DMS 273 (cell line): ENCODE measurements at regions not wholly inside any gene's neighbourhood (a gene's known extent, or its start where the extent isn't known, plus 50 kb on each side); places are given as distances from the start of the nearest gene placed in this dataset.
"Not testable (repeated sequence)": the region's sequence is repeated elsewhere in the genome, so short reads cannot be mapped to it uniquely, and the experiment has no call there.

Source experiments
- DNase-seq: peaks from one replicate; lab custom pipeline; 2025; ENCODE audit not compliant: unreplicated experiment; lab: John Stamatoyannopoulos, UW

DNA sequence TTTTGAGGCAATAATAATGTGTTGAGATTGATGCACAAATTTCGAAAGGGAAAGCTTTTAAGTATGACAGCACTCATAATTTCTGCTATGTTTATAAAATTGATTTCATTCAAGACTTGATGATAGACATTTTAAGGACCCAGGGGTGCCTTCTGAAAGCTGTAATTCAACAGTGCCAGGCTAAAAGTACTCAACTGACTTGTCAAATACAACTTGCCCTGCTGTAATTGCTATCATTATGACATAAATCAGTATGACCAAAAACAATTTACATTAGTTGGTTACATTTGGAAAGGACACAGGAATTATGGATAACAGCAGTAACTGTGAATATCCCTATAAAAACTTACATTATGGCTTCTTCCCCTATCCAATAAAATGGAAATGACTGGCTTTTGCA is 178.9 kb downstream of the MMUT start:
- no peak for DNase-seq

DNA sequence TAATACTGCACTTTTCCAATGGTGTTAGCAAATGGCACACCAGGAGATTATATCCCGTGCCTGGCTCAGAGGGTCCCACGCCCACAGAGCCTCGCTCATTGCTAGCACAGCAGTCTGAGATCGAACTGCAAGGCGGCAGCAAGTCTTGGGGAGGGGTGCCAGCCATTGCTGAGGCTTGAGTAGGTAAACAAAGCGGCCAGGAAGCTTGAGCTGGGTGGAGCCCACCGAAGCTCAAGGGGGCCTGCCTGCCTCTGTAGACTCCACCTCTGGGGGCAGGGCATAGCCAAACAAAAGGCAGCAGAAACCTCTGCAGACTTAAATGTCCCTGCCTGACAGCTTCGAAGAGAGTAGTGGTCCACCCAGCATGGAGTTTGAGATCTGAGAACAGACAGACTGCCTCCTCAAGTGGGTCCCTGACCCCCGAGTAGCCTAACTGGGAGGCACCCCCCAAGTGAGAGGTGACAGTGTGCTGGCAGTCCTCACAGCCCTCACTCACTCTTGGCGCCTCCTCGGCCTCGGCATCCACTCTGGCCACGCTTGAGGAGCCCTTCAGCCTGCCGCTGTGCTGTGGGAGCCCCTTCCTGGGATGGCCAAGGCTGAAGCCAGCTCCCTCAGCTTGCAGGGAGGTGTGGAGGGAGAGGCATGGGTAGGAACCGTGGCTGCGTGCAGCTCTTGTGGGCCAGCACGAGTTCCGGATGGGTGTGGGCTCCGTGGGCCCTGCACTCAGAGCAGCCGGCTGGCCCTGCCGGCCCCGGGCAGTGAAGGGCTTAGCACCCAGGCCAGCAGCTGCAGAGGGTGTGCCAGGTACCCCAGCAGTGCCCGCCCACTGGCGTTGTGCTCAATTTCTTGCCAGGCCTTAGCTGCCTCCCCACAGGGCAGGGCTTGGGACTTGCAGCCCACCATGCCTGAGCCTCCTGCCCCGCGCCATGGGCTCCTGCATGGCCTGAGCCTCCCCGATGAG is 188.0 kb downstream of the MMUT start:
- DNase-seq = not testable (repeated sequence)

DNA sequence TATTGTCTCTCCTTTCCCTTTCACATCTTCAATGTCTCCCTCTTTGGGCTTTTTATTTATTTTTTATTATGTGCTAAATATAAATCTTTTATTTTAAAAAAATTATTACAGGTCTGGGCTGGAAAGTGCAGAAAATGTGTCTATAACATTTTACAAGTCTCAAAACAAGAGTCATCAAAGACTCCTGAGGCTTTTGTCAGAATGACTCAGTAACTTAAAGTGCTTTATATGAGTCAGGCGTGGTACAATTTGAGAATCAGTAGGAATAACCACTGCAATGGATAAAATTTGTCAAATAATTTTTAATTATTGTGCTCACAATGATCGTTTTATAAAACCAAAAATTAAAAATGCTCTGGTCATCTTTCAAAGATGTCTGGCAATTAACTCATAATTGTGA is 193.9 kb downstream of the MMUT start:
- DNase-seq = no peak

DNA sequence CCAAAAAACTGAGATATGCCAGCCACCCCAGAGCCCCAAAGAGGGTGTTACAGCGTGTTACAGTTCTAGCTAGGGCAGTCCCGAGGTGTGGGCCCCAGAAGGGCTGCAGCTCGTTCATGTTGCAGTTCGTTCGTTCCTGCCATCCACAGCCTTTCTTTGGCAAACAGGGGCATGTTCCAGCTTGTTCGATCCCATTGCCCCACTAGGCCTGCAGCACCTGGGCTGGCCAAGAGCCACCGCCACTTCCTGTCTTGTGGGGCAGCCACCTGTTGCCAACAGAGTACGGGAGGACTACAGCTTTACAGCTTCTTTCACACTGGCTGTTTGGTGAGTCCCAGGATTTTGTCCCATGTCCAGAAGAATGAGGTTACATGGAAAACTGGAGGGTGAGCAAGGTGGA is 198.1 kb downstream of the MMUT start:
- no peak for DNase-seq

DNA sequence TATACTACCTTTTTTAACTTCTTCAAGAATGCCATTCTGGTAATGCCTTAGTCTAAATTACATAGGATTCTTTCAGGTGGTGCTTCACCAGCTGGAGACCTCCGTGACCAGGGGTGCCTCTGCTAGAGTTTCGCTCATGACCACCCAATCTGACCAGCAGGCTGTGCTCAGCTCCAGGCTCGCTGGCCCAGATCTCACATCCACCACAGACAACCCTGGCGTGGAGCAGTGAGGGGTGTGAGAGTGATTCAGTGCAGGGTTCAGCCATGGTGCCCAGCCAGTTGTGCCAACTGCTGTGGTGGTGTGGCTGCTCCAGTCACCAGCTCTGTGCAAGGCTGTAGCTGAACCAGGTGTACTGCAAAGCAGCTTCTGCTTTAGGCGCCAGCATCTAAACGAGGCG is 198.6 kb downstream of the MMUT start:
- DNase-seq = no peak

DNA sequence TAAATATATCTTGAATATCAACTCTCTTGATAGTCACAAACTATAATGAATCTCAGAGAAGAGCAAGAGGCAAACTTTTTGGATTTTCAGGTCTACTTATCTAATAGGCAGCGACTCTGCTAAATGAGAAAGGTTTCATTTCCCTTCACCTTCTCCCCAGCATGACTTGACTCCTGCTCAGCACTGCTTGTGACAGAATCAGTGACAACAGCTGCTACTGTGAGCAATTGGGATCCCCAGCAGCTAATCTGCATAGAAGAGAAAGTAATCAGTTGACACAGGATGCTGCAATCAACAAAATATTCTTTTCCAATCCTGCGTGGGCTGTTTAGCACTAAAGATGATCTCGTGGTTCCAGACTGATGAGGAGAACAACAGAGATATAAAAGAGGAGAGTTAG is 205.5 kb downstream of the MMUT start:
- no peak for DNase-seq

DNA sequence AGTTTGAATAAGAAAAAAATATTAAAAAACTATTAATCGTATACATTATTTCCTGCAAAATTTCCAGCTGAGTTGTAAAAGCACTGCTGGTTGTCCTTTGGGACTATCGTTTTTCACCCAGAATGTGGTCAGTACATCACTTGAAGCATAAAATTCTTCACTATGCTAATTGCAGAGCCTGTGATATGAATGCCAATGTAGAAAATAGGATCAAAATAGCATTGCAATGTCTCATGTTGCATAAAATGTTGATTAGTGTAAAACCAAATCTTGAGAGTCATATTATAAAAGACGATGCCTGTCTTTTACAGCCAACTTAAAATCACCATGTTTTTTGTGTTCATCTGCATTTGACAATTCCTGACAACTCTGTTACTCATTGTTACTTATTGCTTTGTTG is 207.7 kb downstream of the MMUT start:
- no peak for DNase-seq

DNA sequence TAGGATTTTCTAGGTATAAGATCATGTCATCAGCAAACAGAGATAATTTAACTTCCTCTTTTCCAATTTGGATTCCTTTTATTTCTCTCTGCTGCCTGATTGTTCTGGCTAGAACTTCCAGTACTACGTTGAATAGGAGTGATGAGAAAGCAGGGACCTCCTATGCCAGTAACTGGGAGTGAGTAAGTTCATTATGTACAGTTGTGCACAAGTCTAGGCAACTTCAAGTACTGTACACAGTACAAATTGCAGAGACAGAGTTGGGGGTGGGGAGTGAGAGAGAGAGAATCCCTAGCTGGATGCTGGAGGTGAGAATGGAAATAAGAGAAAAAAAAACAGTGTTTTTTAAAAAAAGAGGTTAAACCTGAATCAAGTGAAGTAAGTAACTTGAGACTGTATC is 210.2 kb downstream of the MMUT start:
- DNase-seq = no peak

DNA sequence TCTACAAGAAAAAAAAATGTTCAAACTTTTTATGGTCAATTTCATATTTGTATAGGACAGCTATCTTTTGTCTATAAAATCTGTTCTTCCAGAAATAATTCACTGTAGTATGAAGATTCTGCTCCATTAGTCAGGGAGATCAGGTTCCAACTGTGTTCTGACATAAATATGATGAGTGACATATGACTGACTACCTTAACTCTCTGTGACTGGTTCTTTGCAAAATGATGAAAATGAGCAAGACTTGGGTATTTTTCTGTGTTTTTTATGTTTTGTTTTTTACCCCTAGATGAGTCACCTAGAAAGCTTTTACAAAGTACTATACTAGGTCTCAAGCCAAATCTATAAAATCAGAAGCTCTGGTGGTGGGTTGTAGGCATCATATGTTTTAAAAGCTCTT is 229.6 kb downstream of the MMUT start:
- DNase-seq = no peak

DNA sequence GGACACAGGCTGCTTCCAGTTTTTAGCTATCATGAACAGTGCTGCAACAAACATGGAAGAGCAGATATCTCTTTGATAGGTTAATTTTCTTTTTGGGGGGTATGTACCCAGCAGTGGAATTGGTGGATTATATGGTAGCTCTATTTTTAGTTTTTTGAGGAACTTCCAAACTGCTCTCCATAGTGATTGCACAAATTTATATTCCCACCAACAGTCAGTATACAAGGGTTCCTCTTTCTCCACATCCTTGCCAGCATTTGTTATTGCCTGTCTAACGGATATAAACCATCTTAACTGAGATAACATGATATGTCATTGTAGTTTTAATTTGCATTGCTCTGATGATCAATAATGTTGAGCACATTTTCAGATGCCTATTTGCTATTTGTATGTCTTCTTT is 237.6 kb downstream of the MMUT start:
- no peak for DNase-seq

DNA sequence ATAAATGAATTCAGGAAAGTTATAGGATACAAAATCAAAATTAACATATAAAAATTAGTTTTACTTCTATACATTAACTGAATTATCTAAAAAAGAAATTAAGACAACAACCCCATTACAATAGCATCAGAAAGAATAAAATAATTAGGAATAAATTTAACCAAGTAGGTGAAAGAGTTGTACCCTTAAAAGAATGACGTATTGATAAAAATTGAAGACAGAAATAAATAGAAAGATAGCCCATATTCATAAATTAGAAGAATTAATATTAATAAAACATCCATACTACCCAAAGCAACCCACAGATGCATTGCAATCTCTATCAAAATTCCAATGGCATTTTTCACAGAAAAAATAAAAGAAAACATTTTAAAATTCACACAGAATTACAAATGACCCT is 242.8 kb downstream of the MMUT start:
- DNase-seq = no peak

DNA sequence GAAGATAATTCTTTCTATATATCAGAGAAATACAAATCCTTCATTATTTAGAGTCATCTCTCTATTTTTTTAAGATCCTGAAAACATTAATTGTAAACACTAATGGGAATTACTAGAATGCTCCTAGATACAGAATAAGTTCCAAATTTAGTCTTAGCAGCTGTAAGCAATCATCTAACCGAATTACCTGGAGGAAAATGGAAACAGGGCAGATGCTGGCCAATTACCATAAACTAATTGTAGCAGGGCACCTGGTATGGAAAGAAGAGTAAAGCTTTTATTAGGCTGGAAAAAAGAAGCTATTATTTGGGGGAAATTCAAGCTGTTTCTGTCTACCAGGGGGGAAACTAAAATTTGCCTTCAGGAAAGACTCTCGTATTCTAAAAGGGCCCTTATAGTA is 257.5 kb downstream of the MMUT start:
- DNase-seq = no peak

DNA sequence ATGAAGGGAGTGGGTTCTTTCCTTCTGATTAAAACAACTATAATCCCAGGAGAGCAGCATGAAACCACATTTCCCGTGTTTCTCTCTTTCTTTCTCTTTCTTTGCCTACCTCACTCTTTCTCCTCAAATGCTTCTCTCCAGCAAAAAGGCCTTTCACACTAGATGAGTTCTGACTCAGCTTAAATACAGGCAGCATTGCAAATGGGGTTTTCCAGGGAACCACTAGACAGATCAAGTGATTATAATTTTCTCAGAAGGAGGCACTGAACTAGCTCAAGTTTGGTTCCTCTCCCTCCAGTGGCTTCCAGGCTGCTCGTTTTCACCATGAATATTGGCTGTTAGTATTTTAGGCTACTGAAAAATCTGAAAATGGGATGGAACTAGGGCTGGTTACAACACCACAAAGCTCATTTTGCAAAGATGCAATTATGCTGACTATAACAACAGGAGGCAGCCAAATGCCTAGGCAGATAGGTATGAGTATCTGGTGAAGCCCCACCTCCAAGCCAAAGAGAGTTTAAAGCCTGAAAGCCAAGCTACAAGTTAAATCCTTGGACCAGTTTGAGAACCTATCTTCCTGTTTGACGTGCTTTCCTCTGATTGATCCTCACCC is 260.0 kb downstream of the MMUT start:
- no peak for DNase-seq

DNA sequence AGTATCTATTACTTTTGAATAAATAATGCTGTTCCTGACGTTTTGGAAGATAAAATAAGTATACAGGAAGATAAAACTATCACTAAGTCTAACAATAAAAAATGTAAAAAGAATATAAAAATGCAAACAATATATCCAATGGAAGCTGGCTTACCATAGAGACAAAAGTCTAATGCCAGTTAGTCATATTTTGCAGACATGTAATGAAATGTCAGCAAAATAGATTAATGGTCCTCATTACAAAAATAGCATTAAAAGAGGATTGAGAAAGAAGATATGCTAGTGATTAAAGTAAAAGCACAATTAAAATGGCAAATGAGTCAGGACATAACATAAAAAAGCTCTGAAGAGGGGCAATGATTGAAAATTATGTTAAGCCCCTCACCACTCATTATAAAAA is 265.0 kb downstream of the MMUT start:
- DNase-seq = no peak

DNA sequence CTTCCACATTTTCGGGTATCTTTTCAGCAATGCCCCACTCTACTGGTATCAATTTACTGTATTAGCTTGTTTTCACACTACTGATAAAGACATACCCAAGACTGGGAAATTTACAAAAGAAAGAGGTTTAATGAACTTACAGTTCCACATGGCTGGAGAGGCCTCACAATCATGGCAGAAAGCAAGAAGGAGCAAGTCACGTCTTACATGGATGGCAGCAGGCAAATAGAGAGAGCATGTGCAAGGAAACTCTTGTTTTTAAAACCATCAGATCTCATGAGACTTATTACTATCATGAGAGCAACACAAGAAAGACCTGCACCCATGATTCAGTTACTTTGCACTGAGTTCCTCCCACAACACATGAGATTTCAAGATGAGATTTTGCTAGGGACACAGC is 300.7 kb downstream of the MMUT start:
- DNase-seq = not testable (repeated sequence)

DNA sequence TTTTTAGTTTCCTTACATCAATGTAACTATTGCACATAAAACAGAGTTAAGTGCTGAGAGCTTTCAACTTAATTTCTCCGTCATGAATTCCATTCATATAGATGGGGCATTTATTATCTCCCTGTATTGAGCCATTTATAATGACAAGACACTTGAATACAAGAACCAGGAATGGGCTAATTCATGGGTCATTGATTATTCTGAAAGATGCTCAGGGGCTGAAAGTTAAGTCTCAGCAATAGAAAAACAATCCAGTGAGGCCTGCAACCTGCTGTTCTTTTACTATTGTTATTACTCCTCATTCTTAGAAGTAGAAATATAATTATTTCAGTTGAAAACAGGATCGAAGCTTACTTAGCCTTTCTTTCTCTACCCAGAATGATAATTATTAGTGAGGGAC is 307.7 kb downstream of the MMUT start:
- DNase-seq = no peak

DNA sequence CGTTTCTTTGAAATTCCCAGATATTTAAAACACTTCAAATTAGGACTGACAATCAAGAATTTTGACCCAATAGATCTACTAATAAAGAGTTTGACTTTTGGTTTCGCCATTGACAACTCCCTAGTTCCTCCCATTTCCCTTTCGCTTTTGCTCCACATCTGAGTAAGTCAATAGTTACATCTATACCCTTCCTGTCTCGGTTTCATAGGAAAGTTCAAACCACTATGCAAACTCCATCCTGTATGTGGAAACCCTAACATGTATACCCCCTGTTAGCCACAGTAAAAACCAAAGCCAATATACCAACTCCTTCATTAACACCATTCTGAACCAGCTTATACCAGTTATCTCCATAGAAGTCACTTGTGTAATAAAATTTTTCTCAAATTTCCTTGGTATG is 311.1 kb downstream of the MMUT start:
- no peak for DNase-seq

DNA sequence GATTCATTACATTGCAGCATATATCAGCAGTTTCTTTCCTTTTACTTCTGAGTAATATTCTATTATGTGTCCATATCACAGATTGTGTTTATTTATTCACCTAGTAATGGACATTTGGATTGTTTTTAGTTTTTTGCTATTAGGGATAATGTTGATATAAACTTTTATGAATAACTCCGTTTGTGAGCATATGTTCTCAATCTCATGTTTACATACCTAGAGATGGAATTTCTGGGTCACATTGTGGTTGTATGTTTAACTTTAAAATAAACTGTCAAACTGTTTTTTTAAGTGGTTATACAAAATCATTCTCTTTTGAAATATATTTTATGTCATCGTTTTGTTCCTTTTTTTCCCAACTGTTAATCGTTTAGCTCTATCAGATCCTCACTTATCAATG is 311.6 kb downstream of the MMUT start:
- DNase-seq = no peak

DNA sequence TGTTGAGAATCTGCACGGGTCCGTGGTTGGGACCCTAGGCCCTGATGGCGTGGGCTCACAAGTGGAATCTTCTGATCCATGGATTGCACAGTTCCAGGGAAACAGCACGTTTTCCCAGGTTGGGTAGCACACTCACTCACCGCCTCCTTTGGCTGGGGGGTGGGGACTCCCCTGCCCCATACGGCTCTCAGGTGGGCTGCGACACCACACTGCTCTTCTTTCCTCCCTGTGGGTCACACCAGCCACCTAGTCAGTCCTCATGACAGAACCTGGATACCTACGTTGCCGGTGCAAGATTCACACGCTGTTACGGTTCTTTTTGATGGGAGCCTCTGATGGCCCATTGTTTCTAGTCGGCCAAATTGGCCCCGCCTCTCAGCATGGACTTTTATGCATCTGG is 312.0 kb downstream of the MMUT start:
- no peak for DNase-seq

DNA sequence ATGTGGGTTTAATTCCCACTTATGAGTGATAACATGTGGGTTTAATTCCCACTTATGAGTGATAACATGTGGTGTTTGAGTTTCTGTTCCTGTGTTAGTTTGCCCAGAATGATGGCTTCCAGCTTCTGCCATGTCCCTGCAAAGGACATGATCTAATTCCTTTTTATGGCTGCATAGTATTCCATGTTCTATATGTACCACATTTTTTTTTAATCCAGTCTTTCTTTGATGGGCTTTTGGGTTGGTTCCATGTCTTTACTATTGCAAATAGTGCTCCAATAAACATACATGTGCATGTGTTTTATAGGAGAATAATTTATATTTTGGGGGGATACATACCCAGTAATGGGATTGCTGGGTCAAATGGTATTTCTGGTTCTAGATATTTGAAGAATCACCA is 317.8 kb downstream of the MMUT start:
- DNase-seq = no peak

DNA sequence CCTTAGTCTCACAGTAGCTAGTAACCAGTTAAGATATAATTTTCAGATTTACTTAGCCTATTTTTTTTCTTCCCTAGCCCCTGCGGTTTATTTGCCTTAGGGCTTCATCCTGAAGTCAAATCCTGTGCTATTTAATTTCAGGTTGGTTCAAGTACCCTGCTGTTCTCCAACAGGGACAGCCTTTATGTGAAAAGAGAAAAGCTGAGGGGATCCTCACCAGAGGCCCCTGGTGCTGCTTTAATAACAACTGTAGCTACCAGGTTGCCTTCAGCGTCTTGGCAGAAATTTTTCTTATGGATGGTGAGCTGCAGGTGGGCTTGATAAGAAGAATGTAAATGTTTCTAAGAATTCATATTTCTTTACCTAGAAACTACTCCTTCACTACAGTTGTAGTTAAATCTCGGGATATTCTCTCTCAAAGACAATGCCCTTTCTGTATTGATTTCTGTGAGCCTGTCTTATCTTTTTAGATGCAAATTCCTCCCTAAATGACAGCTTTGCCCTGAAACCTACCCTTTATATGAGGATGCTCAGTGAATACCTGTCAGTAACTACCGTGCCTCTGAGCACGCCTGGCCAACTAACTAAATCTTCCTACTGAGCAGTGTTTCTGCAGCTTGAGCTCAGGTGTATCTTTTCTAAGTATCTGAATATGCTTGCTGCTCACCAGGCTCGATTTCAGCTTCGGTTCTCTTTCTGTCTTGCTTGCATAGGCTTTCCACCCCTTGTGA is 320.5 kb downstream of the MMUT start:
- no peak for DNase-seq

DNA sequence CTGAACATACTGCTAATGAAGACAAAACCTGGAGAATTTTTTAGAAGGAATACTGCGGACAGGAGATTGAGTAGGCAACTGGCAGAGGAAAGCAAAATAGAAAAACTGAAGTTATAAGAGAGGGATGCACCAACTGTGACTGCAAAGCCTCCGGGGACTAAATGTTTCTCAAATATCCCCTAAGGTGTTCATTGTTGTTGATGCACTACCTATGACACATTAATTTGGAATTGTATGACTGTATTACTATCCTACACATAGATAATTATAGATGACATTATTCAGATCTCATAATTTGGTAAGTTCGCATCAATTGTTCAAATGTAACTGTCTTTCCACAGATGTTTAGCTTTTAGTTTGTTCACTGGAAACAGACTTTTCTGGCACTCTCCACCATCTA is 341.1 kb downstream of the MMUT start:
- no peak for DNase-seq
